WTC11 (cell line): ENCODE measurements at regions not wholly inside any gene's neighbourhood (a gene's known extent, or its start where the extent isn't known, plus 50 kb on each side); places are given as distances from the start of the nearest gene placed in this dataset.

ENCODE experiments used
- CTCF ChIP-seq: fragments of 200-600 bp; IDR thresholded peaks from 2 replicates; pipeline ENCODE4 v1.8.0; 2022; ENCODE audit warnings: antibody characterized with exemption
- E2F5 ChIP-seq: sonication (generic); formaldehyde crosslinking; IDR thresholded peaks from 2 replicates; pipeline ENCODE4 v1.8.1; 2022; ENCODE audit warnings: mild to moderate bottlenecking, moderate library complexity, missing genetic modification reagents
- IRF1 ChIP-seq: sonication (generic); formaldehyde crosslinking; IDR thresholded peaks from 2 replicates; pipeline ENCODE4 v1.8.0; 2023; ENCODE audit warnings: missing genetic modification reagents
- MAX ChIP-seq: sonication (generic); formaldehyde crosslinking; IDR thresholded peaks from 2 replicates; pipeline ENCODE4 v1.8.0; 2022; ENCODE audit warnings: mild to moderate bottlenecking, missing genetic modification reagents
- NFATC4 ChIP-seq: fragments of 250-450 bp; sonication (Bioruptor Pico); IDR thresholded peaks from 2 replicates; pipeline ENCODE4 v1.9.0; 2021; ENCODE audit warnings: mild to moderate bottlenecking
- NR1H2 ChIP-seq: sonication (generic); formaldehyde crosslinking; IDR thresholded peaks from 2 replicates; pipeline ENCODE4 v1.9.0; 2021; ENCODE audit warnings: mild to moderate bottlenecking, moderate library complexity, missing genetic modification reagents
- STAT6 ChIP-seq: sonication (generic); formaldehyde crosslinking; conservative IDR thresholded peaks from 2 replicates; pipeline ENCODE4 v1.8.1; 2023; ENCODE audit warnings: mild to moderate bottlenecking, low read depth, missing genetic modification reagents, moderate library complexity
- TEAD4 ChIP-seq: sonication (generic); formaldehyde crosslinking; IDR thresholded peaks from 2 replicates; pipeline ENCODE4 v1.8.0; 2022; ENCODE audit warnings: mild to moderate bottlenecking, missing genetic modification reagents
- ZNF423 ChIP-seq: fragments of 250-450 bp; sonication (Bioruptor Pico); IDR thresholded peaks from 2 replicates; pipeline ENCODE4 v2.1.2; 2022; ENCODE audit warnings: mild to moderate bottlenecking, moderate library complexity
- ZNF512 ChIP-seq: sonication (generic); formaldehyde crosslinking; IDR thresholded peaks from 2 replicates; pipeline ENCODE4 v1.8.1; 2022; ENCODE audit warnings: missing genetic modification reagents, borderline replicate concordance
- ZSCAN18 ChIP-seq: fragments of 250-450 bp; sonication (Bioruptor Pico); IDR thresholded peaks from 2 replicates; pipeline ENCODE4 v2.1.2; 2022; ENCODE audit warnings: mild to moderate bottlenecking, moderate library complexity

GRCh38 chr9:108707120-108707519, 148.7 kb downstream of the ACTL7B start:
- no peak for TF ChIP-seq NR1H2
- TF ChIP-seq CTCF = no peak
- no peak for TF ChIP-seq ZNF512 (CRISPR knock-in tag)
- TF ChIP-seq ZSCAN18 (CRISPR knock-in tag) = no peak
- no peak for TF ChIP-seq TEAD4 (CRISPR knock-in tag)
- TF ChIP-seq STAT6 (CRISPR knock-in tag) = no peak
- TF ChIP-seq IRF1 (CRISPR knock-in tag) = no peak
- no peak for TF ChIP-seq MAX (CRISPR knock-in tag)
- no peak for TF ChIP-seq NFATC4 (CRISPR knock-in tag)
- no peak for TF ChIP-seq ZNF423
- TF ChIP-seq E2F5 (CRISPR knock-in tag) = no peak
